Gastrocnemius medialis (tissue), 4 donors: ENCODE measurements at regions not wholly inside any gene's neighbourhood (a gene's known extent, or its start where the extent isn't known, plus 50 kb on each side); places are given as distances from the start of the nearest gene placed in this dataset.

Source experiments
- ATAC-seq, 2 donors: fragments of 150-250 bp; one replicate each; pipeline ENCODE4 v1.9.1; 2016
- DNase-seq, 2 donors: peaks; one replicate each; pipeline ENCODE4 v3.0.0-alpha.2; 2019
- H3K27ac ChIP-seq, 4 donors: fragments of 200-600 bp; sonication (generic); 1 replicate in 1 of 4; 2 replicates in 3 of 4; pipeline ENCODE4 v1.5.1; 2016 to 2018; ENCODE audit warnings: mild to moderate bottlenecking in 2 of 4, moderate library complexity in 1 of 4
- H3K27me3 ChIP-seq, 3 donors: fragments of 200-600 bp; sonication (generic) in 2 of 3; 1 replicate in 1 of 3; 2 replicates in 2 of 3; pipeline versions ENCODE4 v1.5.1 to v1.6.0; 2016 to 2019; ENCODE audit warnings: mild to moderate bottlenecking in 1 of 3, moderate library complexity in 1 of 3
- H3K36me3 ChIP-seq, 2 donors: fragments of 200-600 bp; sonication (generic) in 1 of 2; one replicate each; pipeline ENCODE4 v1.5.1; 2017 to 2018
- H3K4me1 ChIP-seq, 2 donors: fragments of 200-600 bp; sonication (generic) in 1 of 2; one replicate each; pipeline ENCODE4 v1.5.1; 2016 to 2017; ENCODE audit warnings: mild to moderate bottlenecking in 2 of 2
- H3K4me3 ChIP-seq, 4 donors: fragments of 200-600 bp; sonication (generic) in 3 of 4; 1 replicate in 1 of 4; 2 replicates in 3 of 4; pipeline ENCODE4 v1.5.1; 2016 to 2019; ENCODE audit warnings: mild to moderate bottlenecking in 2 of 4
- H3K9me3 ChIP-seq, 3 donors: fragments of 200-600 bp; sonication (generic) in 2 of 3; 1 replicate in 1 of 3; 2 replicates in 2 of 3; pipeline ENCODE4 v1.5.1; 2016 to 2019
- CTCF ChIP-seq, 5 experiments: fragments of 450-650 bp in 3 of 5; fragments of 200-600 bp in 2 of 5; sonication (generic) in 2 of 5; IDR thresholded peaks in 4 of 5; conservative IDR thresholded peaks in 1 of 5; 1 replicate in 4 of 5; 2 replicates in 1 of 5; pipeline ENCODE4 v1.5.1; 2016 to 2019; ENCODE audit warnings: antibody characterized with exemption in 5 of 5, mild to moderate bottlenecking in 3 of 5, moderate library complexity in 3 of 5
- POLR2A ChIP-seq, 2 donors: fragments of 450-650 bp; IDR thresholded peaks; one replicate each; pipeline ENCODE4 v1.6.1; 2017; ENCODE audit warnings: antibody characterized with exemption in 2 of 2, mild to moderate bottlenecking in 2 of 2, moderate library complexity in 2 of 2
- in situ Hi-C, 4 donors: fragments of 200-750 bp; cut with MboI; loops; one replicate each; pipeline versions ENCODE4 v1.15.0 to v1.8.0; 2017; ENCODE audit warnings: low sequenced_read_pairs in 4 of 4
- intact Hi-C: fragments of 100-400 bp; cut with DNase I; formaldehyde crosslinking; loops from one replicate; pipeline ENCODE4 v1.15.1; 2023; ENCODE audit warnings: low total_unique reads

- intact Hi-C loops (no loop called here), in situ Hi-C loops (no loop called here)
- Histone ChIP-seq H3K27me3 (peaks cover 0 to 22% (median 13%) of the 10 kb centered on the region in 3 donors), H3K4me1 (no peaks in the 10 kb centered on the region), H3K27ac (no peak overlapping the region), H3K9me3 (no peaks in the 10 kb centered on the region), H3K36me3 (no peaks in the 10 kb centered on the region), H3K4me3 (peak overlapping the region; percentile 31 to 41 (median 36))
- TF ChIP-seq POLR2A (IDR thresholded peaks at IDR 0.05) (no peak), CTCF (IDR thresholded peaks at IDR 0.05 in 4 of 5, conservative IDR thresholded peaks at IDR 0.05 in 1 of 5) (no peak)
- ATAC-seq (no peak), DNase-seq (no peak)
Measured at GRCh38 chr10:108465871-108466641, 1301.5 kb upstream of the SORCS1 start.

- H3K4me3 ChIP-seq, result no peak overlapping the region
- H3K36me3 ChIP-seq, result no peaks in the 10 kb centered on the region
- in situ Hi-C loops, result no loop called here
- intact Hi-C loops, result no loop called here
- peaks cover 0 to 18% (median 8%) of the 10 kb centered on the region in 3 donors for H3K27me3 ChIP-seq
- TF ChIP-seq POLR2A (IDR thresholded peaks at IDR 0.05) (no peak), CTCF (IDR thresholded peaks at IDR 0.05 in 4 of 5, conservative IDR thresholded peaks at IDR 0.05 in 1 of 5) (no peak)
- no peaks in the 10 kb centered on the region for H3K9me3 ChIP-seq
- no peak overlapping the region for H3K27ac ChIP-seq
- ATAC-seq, result no peak
- no peak for DNase-seq
- no peaks in the 10 kb centered on the region for H3K4me1 ChIP-seq
Measured at GRCh38 chr10:108462005-108462404, 1297.5 kb upstream of the SORCS1 start.

GRCh38 chr10:108454793-108455192 lies 1290.3 kb upstream of the SORCS1 start:
- in situ Hi-C loops, result no loop called here
- no peaks in the 10 kb centered on the region for H3K27me3 ChIP-seq
- intact Hi-C loops, result no loop called here
- H3K9me3 ChIP-seq, result no peaks in the 10 kb centered on the region
- no peak overlapping the region for H3K27ac ChIP-seq
- H3K4me1 ChIP-seq, result no peaks in the 10 kb centered on the region
- no peak for ATAC-seq
- TF ChIP-seq CTCF (IDR thresholded peaks at IDR 0.05 in 4 of 5, conservative IDR thresholded peaks at IDR 0.05 in 1 of 5), result no peak
- no peak for TF ChIP-seq POLR2A (IDR thresholded peaks at IDR 0.05)
- no peak overlapping the region for H3K4me3 ChIP-seq
- no peaks in the 10 kb centered on the region for H3K36me3 ChIP-seq
- no peak for DNase-seq

GRCh38 chr10:108454224-108454623 lies 1289.7 kb upstream of the SORCS1 start:
- no peak for TF ChIP-seq CTCF (IDR thresholded peaks at IDR 0.05 in 4 of 5, conservative IDR thresholded peaks at IDR 0.05 in 1 of 5)
- TF ChIP-seq POLR2A (IDR thresholded peaks at IDR 0.05), result no peak
- no peak overlapping the region for H3K27ac ChIP-seq
- H3K36me3 ChIP-seq, result no peaks in the 10 kb centered on the region
- no peak overlapping the region for H3K4me3 ChIP-seq
- DNase-seq (no peak), ATAC-seq (no peak)
- H3K27me3 ChIP-seq, result no peaks in the 10 kb centered on the region
- in situ Hi-C loops, result no loop called here
- H3K9me3 ChIP-seq, result no peaks in the 10 kb centered on the region
- intact Hi-C loops, result no loop called here
- no peaks in the 10 kb centered on the region for H3K4me1 ChIP-seq

GRCh38 chr10:108453166-108453565 lies 1288.7 kb upstream of the SORCS1 start:
- no peak for TF ChIP-seq POLR2A (IDR thresholded peaks at IDR 0.05)
- no peak for TF ChIP-seq CTCF (IDR thresholded peaks at IDR 0.05 in 4 of 5, conservative IDR thresholded peaks at IDR 0.05 in 1 of 5)
- no peak for DNase-seq
- Histone ChIP-seq H3K27ac (no peak overlapping the region), H3K4me1 (no peaks in the 10 kb centered on the region), H3K36me3 (no peaks in the 10 kb centered on the region), H3K9me3 (no peaks in the 10 kb centered on the region), H3K4me3 (no peak overlapping the region), H3K27me3 (no peaks in the 10 kb centered on the region)
- intact Hi-C loops (no loop called here), in situ Hi-C loops (no loop called here)
- ATAC-seq, result no peak
